ENCODE measurements at regions not wholly inside any gene's neighbourhood (a gene's known extent, or its start where the extent isn't known, plus 50 kb on each side); places are given as distances from the start of the nearest gene placed in this dataset.

DNA sequence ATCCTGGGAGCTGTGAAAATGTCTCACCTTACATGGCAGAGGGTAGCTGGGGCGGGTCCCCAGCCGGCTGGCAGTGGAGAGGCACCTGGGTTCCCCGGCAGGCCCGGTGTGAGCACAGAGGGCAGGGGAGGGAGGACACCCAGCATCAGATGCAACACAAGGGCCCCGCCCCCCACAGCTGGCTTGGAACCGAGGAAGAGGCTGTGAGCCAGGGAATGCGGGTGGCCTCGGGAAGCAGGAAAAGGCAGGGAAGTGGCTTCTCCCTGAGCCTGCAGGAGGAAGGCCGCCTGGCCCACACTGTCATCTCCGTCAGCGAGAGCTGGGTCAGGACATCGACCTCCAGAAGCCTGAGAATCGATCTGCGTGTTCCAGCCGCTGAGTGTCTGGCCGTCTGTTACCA lies 87.3 kb downstream of the SIK1 start:
- no peak overlapping the region for H3K4me3 ChIP-seq (ENCODE audit: low read depth, low read length)
- no peak for TF ChIP-seq CTCF (IDR thresholded peaks at IDR 0.05; ENCODE audit: insufficient read depth, low read depth, low read length, missing control alignments)
- DNase-seq (ENCODE audit: low read depth) = no peak

DNA sequence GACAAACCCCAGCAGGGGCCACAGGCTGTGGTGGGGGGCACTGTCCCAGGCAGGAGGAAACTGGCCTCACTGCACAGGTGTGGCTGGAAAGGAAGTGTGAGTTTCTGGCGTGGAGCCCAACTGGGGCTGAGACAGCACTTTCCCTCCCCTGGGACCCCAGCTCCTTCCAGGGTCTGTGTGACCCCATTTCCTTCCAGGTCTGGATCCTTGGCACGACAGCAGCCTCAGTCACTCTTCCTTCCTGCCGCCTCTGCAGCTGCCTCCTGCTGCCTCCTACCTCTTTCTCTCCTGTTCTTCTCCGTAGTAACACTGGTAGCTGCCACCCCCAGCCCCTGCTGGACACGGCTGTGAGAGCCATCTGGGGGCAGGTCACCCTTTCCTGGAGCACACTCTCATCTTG lies 88.0 kb downstream of the SIK1 start:
- no peak for DNase-seq (ENCODE audit: low read depth)
- no peak overlapping the region for H3K4me3 ChIP-seq (ENCODE audit: low read depth, low read length)
- no peak for TF ChIP-seq CTCF (IDR thresholded peaks at IDR 0.05; ENCODE audit: insufficient read depth, low read depth, low read length, missing control alignments)

DNA sequence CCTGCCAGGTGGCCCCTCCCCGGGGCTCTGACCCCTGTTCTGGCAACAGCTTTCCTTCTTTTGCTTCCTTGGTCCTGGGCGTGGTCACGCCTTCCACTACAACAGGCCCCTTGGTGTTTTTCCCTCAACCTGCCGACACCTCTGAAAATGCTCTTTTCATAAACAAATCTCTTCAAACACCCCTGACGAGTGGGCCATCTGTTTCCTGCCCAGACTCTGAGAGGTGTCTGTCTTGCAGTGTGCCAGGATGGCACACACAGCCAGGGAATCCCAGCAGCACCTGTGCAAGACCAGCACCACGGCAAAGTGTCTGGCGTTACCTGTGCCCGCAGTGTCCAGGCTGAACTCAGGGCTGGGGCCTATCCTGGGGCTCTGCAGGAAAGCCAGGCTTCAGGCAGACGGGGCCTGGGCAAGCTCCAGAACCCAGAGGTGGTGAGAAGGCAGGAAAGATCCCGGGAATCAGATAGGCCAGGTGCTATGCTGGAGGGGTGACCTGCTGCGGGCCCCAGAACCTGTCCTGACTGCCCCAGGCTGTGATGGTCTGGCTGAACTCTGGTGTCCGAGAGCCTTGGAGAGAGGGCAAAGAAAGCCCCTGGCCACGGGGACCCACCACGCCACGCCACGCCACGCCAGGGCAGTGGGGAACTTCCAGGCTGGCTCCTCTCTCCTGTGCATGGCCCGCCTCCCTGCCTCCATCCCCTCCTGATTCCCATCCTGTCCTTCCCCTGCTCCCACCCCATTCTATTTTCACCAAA lies 88.9 kb downstream of the SIK1 start:
- no peak for DNase-seq (ENCODE audit: low read depth)
- no peak overlapping the region for H3K4me3 ChIP-seq (ENCODE audit: low read depth, low read length)
- TF ChIP-seq CTCF (IDR thresholded peaks at IDR 0.05; ENCODE audit: insufficient read depth, low read depth, low read length, missing control alignments) = no peak

DNA sequence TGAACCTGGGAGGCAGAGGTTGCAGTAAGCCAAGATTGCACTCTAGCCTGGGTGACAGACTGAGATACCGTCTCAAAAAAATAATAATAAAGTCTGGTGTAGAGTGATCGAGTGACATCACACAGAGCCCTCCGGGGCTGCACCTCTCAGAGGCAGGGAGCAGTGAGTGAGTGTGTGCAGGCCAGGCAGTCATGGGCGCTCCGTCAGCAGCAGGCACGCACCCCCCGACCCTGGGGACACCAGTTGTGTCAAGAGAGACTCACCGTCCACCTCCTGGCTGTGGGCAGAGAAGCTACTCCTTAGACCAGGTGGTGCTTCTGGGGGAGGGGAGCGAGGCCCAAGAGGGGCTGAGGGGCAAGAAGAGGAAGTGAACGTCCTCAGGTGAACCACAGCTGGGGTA lies 91.8 kb downstream of the SIK1 start:
- DNase-seq (ENCODE audit: low read depth) = no peak
- no peak overlapping the region for H3K4me3 ChIP-seq (ENCODE audit: low read depth, low read length)
- no peak for TF ChIP-seq CTCF (IDR thresholded peaks at IDR 0.05; ENCODE audit: insufficient read depth, low read depth, low read length, missing control alignments)

- H3K4me3 ChIP-seq (ENCODE audit: low read depth, low read length) = no peak overlapping the region
- TF ChIP-seq CTCF (IDR thresholded peaks at IDR 0.05; ENCODE audit: insufficient read depth, low read depth, low read length, missing control alignments) = no peak
- no peak for DNase-seq (ENCODE audit: low read depth)
Measured at GRCh38 chr21:43334214-43334958, 92.5 kb downstream of the SIK1 start.

- TF ChIP-seq CTCF (IDR thresholded peaks at IDR 0.05; ENCODE audit: insufficient read depth, low read depth, low read length, missing control alignments) = no peak
- H3K4me3 ChIP-seq (ENCODE audit: low read depth, low read length) = no peak overlapping the region
- no peak for DNase-seq (ENCODE audit: low read depth)
Measured at GRCh38 chr21:43333298-43334062, 93.5 kb downstream of the SIK1 start.
